ENCODE measurements at regions not wholly inside any gene's neighbourhood (a gene's known extent, or its start where the extent isn't known, plus 50 kb on each side); places are given as distances from the start of the nearest gene placed in this dataset.

DNA sequence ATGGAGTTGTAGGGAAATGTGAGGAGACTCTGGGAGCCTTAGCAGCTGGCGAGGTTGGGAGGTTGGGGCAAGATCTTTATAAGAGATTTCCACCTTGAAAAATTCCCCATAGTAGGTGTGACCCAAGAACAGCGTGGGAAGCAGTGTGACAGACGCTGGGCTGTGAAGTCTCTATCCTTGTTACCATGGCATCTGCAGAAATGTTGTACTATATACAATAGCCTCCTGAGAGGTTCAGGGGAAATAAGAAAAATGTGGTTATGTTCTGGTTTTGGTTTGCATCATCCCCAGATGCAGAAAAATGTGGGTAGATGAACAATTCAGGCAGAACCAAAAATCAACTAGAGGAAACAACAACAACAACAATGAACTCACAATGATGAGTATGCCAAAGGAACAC lies 498.6 kb downstream of the SH2D4B start (continued):
- TF ChIP-seq, protein P1, sequence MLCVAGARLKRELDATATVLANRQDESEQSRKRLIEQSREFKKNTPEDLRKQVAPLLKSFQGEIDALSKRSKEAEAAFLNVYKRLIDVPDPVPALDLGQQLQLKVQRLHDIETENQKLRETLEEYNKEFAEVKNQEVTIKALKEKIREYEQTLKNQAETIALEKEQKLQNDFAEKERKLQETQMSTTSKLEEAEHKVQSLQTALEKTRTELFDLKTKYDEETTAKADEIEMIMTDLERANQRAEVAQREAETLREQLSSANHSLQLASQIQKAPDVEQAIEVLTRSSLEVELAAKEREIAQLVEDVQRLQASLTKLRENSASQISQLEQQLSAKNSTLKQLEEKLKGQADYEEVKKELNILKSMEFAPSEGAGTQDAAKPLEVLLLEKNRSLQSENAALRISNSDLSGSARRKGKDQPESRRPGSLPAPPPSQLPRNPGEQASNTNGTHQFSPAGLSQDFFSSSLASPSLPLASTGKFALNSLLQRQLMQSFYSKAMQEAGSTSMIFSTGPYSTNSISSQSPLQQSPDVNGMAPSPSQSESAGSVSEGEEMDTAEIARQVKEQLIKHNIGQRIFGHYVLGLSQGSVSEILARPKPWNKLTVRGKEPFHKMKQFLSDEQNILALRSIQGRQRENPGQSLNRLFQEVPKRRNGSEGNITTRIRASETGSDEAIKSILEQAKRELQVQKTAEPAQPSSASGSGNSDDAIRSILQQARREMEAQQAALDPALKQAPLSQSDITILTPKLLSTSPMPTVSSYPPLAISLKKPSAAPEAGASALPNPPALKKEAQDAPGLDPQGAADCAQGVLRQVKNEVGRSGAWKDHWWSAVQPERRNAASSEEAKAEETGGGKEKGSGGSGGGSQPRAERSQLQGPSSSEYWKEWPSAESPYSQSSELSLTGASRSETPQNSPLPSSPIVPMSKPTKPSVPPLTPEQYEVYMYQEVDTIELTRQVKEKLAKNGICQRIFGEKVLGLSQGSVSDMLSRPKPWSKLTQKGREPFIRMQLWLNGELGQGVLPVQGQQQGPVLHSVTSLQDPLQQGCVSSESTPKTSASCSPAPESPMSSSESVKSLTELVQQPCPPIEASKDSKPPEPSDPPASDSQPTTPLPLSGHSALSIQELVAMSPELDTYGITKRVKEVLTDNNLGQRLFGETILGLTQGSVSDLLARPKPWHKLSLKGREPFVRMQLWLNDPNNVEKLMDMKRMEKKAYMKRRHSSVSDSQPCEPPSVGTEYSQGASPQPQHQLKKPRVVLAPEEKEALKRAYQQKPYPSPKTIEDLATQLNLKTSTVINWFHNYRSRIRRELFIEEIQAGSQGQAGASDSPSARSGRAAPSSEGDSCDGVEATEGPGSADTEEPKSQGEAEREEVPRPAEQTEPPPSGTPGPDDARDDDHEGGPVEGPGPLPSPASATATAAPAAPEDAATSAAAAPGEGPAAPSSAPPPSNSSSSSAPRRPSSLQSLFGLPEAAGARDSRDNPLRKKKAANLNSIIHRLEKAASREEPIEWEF (IDR thresholded peaks at IDR 0.05; ENCODE audit: insufficient replicate concordance, low read depth, low read length) = peak; percentile 30
- TF ChIP-seq LARP7 (IDR thresholded peaks at IDR 0.05) = no peak
- TF ChIP-seq MEF2A (IDR thresholded peaks at IDR 0.05; ENCODE audit: insufficient read depth, low read depth, low read length) = peak; percentile 53; the same call in 1 of the 2 replicates
- TF ChIP-seq SIN3A (IDR thresholded peaks at IDR 0.05; ENCODE audit: low read depth, low read length) = no peak
- TF ChIP-seq BHLHE40 (IDR thresholded peaks at IDR 0.05; ENCODE audit: borderline replicate concordance in 1 of 2, low read depth in 2 of 2, low read length in 1 of 2) = peak; percentile 42 to 52; a peak in 1 of 4 replicates
- no peak for TF ChIP-seq CBX5 (IDR thresholded peaks at IDR 0.05; ENCODE audit: low read depth)
- TF ChIP-seq HDAC2 (IDR thresholded peaks at IDR 0.05) = no peak
- no peak; the same call in 1 of the 2 replicates for TF ChIP-seq MXI1 (IDR thresholded peaks at IDR 0.05; ENCODE audit: low read depth, low read length)
- peak; percentile 40 for TF ChIP-seq SMAD1 (IDR thresholded peaks at IDR 0.05; ENCODE audit: low read depth, partially characterized antibody)
- TF ChIP-seq, protein P2, sequence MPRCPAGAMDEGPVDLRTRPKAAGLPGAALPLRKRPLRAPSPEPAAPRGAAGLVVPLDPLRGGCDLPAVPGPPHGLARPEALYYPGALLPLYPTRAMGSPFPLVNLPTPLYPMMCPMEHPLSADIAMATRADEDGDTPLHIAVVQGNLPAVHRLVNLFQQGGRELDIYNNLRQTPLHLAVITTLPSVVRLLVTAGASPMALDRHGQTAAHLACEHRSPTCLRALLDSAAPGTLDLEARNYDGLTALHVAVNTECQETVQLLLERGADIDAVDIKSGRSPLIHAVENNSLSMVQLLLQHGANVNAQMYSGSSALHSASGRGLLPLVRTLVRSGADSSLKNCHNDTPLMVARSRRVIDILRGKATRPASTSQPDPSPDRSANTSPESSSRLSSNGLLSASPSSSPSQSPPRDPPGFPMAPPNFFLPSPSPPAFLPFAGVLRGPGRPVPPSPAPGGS (IDR thresholded peaks at IDR 0.05; ENCODE audit: borderline replicate concordance, insufficient read depth, low read depth, low read length, poor library complexity, severe bottlenecking) = peak; percentile 52
- TF ChIP-seq STAT1 (conservative IDR thresholded peaks at IDR 0.05) = no peak
- no peak for TF ChIP-seq SREBF2 (IDR thresholded peaks at IDR 0.05; ENCODE audit: low read length)
- peak; percentile 68; the same call in 1 of the 3 replicates for TF ChIP-seq POU2F2 (IDR thresholded peaks at IDR 0.05; ENCODE audit: borderline replicate concordance, low read depth, low read length)
- peak; percentile 89 for TF ChIP-seq BMI1 (IDR thresholded peaks at IDR 0.05; ENCODE audit: borderline replicate concordance)
- TF ChIP-seq SREBF1 (IDR thresholded peaks at IDR 0.05; ENCODE audit: low read length) = no peak
- TF ChIP-seq KDM1A (IDR thresholded peaks at IDR 0.05; ENCODE audit: borderline replicate concordance) = no peak
- peak; percentile 91 for TF ChIP-seq NFIC (IDR thresholded peaks at IDR 0.05; ENCODE audit: low read depth, low read length)
- peak; percentile 78 for TF ChIP-seq MEF2B (IDR thresholded peaks at IDR 0.05; ENCODE audit: partially characterized antibody, poor library complexity, severe bottlenecking)
- peak in 1 of 2 experiments; percentile 65; a peak in 1 of 4 replicates for TF ChIP-seq ETV6 (conservative IDR thresholded peaks at IDR 0.05 in 1 of 2, IDR thresholded peaks at IDR 0.05 in 1 of 2; ENCODE audit: borderline replicate concordance in 1 of 2, low read depth in 1 of 2)
- TF ChIP-seq, protein P3, sequence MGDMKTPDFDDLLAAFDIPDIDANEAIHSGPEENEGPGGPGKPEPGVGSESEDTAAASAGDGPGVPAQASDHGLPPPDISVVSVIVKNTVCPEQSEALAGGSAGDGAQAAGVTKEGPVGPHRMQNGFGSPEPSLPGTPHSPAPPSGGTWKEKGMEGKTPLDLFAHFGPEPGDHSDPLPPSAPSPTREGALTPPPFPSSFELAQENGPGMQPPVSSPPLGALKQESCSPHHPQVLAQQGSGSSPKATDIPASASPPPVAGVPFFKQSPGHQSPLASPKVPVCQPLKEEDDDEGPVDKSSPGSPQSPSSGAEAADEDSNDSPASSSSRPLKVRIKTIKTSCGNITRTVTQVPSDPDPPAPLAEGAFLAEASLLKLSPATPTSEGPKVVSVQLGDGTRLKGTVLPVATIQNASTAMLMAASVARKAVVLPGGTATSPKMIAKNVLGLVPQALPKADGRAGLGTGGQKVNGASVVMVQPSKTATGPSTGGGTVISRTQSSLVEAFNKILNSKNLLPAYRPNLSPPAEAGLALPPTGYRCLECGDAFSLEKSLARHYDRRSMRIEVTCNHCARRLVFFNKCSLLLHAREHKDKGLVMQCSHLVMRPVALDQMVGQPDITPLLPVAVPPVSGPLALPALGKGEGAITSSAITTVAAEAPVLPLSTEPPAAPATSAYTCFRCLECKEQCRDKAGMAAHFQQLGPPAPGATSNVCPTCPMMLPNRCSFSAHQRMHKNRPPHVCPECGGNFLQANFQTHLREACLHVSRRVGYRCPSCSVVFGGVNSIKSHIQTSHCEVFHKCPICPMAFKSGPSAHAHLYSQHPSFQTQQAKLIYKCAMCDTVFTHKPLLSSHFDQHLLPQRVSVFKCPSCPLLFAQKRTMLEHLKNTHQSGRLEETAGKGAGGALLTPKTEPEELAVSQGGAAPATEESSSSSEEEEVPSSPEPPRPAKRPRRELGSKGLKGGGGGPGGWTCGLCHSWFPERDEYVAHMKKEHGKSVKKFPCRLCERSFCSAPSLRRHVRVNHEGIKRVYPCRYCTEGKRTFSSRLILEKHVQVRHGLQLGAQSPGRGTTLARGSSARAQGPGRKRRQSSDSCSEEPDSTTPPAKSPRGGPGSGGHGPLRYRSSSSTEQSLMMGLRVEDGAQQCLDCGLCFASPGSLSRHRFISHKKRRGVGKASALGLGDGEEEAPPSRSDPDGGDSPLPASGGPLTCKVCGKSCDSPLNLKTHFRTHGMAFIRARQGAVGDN (IDR thresholded peaks at IDR 0.05) = no peak
- TF ChIP-seq RB1 (IDR thresholded peaks at IDR 0.05; ENCODE audit: borderline replicate concordance) = no peak
